ENCODE measurements at regions not wholly inside any gene's neighbourhood (a gene's known extent, or its start where the extent isn't known, plus 50 kb on each side); places are given as distances from the start of the nearest gene placed in this dataset.
A peak's percentile ranks its signal among the peaks of the same experiment; 100 is the strongest.

- TF ChIP-seq ZNF281 (CRISPR knock-in tag; IDR thresholded peaks at IDR 0.05) (no peak), OVOL2 (CRISPR knock-in tag; IDR thresholded peaks at IDR 0.05; ENCODE audit: borderline replicate concordance) (no peak), ETV6 (CRISPR knock-in tag; IDR thresholded peaks at IDR 0.05) (no peak), SMAD3 (CRISPR knock-in tag; IDR thresholded peaks at IDR 0.05; ENCODE audit: borderline replicate concordance) (no peak), MYBL2 (CRISPR knock-in tag; IDR thresholded peaks at IDR 0.05) (no peak), CREB1 (CRISPR knock-in tag; IDR thresholded peaks at IDR 0.05) (no peak), ESRRA (CRISPR knock-in tag; IDR thresholded peaks at IDR 0.05; ENCODE audit: borderline replicate concordance) (no peak), PRDM15 (CRISPR knock-in tag; IDR thresholded peaks at IDR 0.05) (no peak), E2F4 (CRISPR knock-in tag; IDR thresholded peaks at IDR 0.05; ENCODE audit: borderline replicate concordance, low read depth) (no peak), RORB (CRISPR knock-in tag; IDR thresholded peaks at IDR 0.05) (no peak)
- TF ChIP-seq, protein P1, sequence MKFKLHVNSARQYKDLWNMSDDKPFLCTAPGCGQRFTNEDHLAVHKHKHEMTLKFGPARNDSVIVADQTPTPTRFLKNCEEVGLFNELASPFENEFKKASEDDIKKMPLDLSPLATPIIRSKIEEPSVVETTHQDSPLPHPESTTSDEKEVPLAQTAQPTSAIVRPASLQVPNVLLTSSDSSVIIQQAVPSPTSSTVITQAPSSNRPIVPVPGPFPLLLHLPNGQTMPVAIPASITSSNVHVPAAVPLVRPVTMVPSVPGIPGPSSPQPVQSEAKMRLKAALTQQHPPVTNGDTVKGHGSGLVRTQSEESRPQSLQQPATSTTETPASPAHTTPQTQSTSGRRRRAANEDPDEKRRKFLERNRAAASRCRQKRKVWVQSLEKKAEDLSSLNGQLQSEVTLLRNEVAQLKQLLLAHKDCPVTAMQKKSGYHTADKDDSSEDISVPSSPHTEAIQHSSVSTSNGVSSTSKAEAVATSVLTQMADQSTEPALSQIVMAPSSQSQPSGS (CRISPR knock-in tag; IDR thresholded peaks at IDR 0.05; ENCODE audit: borderline replicate concordance, low read depth) = no peak
- Mint-ChIP-seq H3K4me1 (peaks cover 28% of the 10 kb centered on the region), H3K9me3 (peaks cover 4% of the 10 kb centered on the region; the same call in 1 of the 2 replicates), H3K27me3 (ENCODE audit: low read depth) (no peaks in the 10 kb centered on the region), H3K4me3 (no peak overlapping the region), H3K36me3 (no peaks in the 10 kb centered on the region), H3K27ac (no peak overlapping the region)
- POLR2A ChIA-PET = no interaction called here
- no peak for ATAC-seq
- DNase-seq (ENCODE audit: low spot score) = no peak
- CTCF ChIA-PET = no interaction called here
Measured at GRCh38 chr3:180177255-180177654, 140.5 kb upstream of the PEX5L start.

GRCh38 chr3:180179562-180179961 lies 142.8 kb upstream of the PEX5L start:
- no peak for DNase-seq (ENCODE audit: low spot score)
- H3K9me3 Mint-ChIP-seq = no peaks in the 10 kb centered on the region
- ChIA-PET CTCF (no interaction called here), POLR2A (no interaction called here)
- H3K27ac Mint-ChIP-seq = no peak overlapping the region; the same call in 1 of the 2 replicates
- peaks cover 28% of the 10 kb centered on the region for H3K4me1 Mint-ChIP-seq
- H3K27me3 Mint-ChIP-seq (ENCODE audit: low read depth) = no peaks in the 10 kb centered on the region
- ATAC-seq = peak; percentile 86
- H3K4me3 Mint-ChIP-seq = no peak overlapping the region
- H3K36me3 Mint-ChIP-seq = no peaks in the 10 kb centered on the region
- no peak for TF ChIP-seq NR1H2 (CRISPR knock-in tag; IDR thresholded peaks at IDR 0.05)
- TF ChIP-seq FOXP1 (CRISPR knock-in tag; IDR thresholded peaks at IDR 0.05; ENCODE audit: borderline replicate concordance) = no peak
- TF ChIP-seq, protein P2, sequence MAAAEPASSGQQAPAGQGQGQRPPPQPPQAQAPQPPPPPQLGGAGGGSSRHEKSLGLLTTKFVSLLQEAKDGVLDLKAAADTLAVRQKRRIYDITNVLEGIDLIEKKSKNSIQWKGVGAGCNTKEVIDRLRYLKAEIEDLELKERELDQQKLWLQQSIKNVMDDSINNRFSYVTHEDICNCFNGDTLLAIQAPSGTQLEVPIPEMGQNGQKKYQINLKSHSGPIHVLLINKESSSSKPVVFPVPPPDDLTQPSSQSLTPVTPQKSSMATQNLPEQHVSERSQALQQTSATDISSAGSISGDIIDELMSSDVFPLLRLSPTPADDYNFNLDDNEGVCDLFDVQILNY (CRISPR knock-in tag; IDR thresholded peaks at IDR 0.05) = no peak
- TF ChIP-seq, protein P3, sequence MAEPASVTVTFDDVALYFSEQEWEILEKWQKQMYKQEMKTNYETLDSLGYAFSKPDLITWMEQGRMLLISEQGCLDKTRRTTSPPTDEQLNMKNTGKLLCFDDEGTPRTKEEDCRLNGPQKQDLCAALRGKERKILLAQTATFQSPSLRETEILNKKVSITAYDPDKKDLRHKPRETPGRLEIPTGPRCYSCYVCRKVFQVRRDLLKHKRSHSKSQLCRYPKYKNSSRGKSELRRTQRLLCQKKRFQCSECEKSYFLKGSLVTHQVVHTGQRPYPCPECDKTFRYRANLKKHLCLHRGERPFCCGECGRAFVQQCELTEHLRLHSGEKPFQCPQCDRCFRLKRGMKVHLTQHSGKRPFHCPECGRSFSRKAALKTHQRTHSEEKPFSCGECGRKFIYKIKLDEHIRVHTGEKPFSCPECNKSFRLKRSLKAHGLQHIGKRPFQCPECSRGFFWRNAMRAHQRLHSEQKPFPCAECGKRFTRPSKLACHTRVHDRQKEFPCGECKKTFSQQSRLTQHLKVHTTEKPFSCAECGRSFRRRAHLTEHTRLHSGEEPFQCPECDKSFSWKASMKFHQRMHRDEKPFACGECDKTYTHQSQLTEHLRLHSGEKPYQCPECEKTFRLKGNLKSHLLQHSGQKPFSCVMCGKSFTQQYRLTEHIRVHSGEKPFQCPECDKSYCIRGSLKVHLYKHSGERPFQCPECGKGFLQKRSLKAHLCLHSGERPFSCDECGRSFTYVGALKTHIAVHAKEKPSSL (CRISPR knock-in tag; conservative IDR thresholded peaks at IDR 0.05) = no peak
- no peak for TF ChIP-seq CREB1 (CRISPR knock-in tag; IDR thresholded peaks at IDR 0.05)
- TF ChIP-seq MYBL2 (CRISPR knock-in tag; IDR thresholded peaks at IDR 0.05) = no peak
- TF ChIP-seq PRDM15 (CRISPR knock-in tag; IDR thresholded peaks at IDR 0.05) = no peak
- TF ChIP-seq ATF3 (CRISPR knock-in tag; conservative IDR thresholded peaks at IDR 0.05) = no peak
- no peak for TF ChIP-seq USF1 (CRISPR knock-in tag; IDR thresholded peaks at IDR 0.05)

All from WTC11 (cell line).